Thymus (tissue), 11 donors: ENCODE measurements at regions not wholly inside any gene's neighbourhood (a gene's known extent, or its start where the extent isn't known, plus 50 kb on each side); places are given as distances from the start of the nearest gene placed in this dataset.

Experiments used
- DNase-seq, 9 donors: peaks; one replicate each; pipeline ENCODE4 v3.0.0-alpha.2; 2013; ENCODE audit warnings: low spot score in 9 of 9, low read depth in 6 of 9, missing footprints in 1 of 9
- H3K27ac ChIP-seq, 2 donors: one replicate each; pipeline ENCODE4 v1.5.1; 2013; ENCODE audit warnings: control low read depth in 1 of 2, low read depth in 1 of 2, low read length in 1 of 2, mild to moderate bottlenecking in 1 of 2, moderate library complexity in 1 of 2
- H3K27me3 ChIP-seq, 2 donors: one replicate each; pipeline ENCODE4 v1.5.1; 2013; ENCODE audit warnings: low read length in 1 of 2; ENCODE audit not compliant: control insufficient read depth in 2 of 2, insufficient read depth in 1 of 2
- H3K36me3 ChIP-seq, 2 donors: one replicate each; pipeline ENCODE4 v1.5.1; 2013; ENCODE audit warnings: low read length in 1 of 2, mild to moderate bottlenecking in 1 of 2, moderate library complexity in 1 of 2; ENCODE audit not compliant: control insufficient read depth in 2 of 2, insufficient read depth in 2 of 2
- H3K4me1 ChIP-seq, 2 donors: one replicate each; pipeline ENCODE4 v1.5.1; 2013; ENCODE audit warnings: low read length in 2 of 2; ENCODE audit not compliant: control insufficient read depth in 2 of 2, insufficient read depth in 2 of 2
- H3K4me3 ChIP-seq, 2 donors: one replicate each; pipeline ENCODE4 v1.5.1; 2013; ENCODE audit warnings: low read length in 2 of 2, control low read depth in 1 of 2, mild to moderate bottlenecking in 1 of 2
- H3K9me3 ChIP-seq, 2 donors: one replicate each; pipeline ENCODE4 v1.5.1; 2013; ENCODE audit warnings: low read length in 1 of 2, mild to moderate bottlenecking in 1 of 2; ENCODE audit not compliant: control insufficient read depth in 2 of 2, insufficient read depth in 1 of 2
- WGBS: extraction: QIAGEN DNeasy Blood & Tissue Kit; methylation state at CpG from one replicate; pipeline ENCODE4 v1.1.7; 2013; 5-methylcytosine and 5-hydroxymethylcytosine counted together
- donor health status: healthy.

GRCh38 chr2:81872006-81872405 is 1567.5 kb upstream of the LRRTM1 start:
- no peaks in the 10 kb centered on the region for H3K4me1 ChIP-seq
- no peak for DNase-seq
- WGBS, result 99% methylated on average over 1 of the region's 1 CpG
- H3K27me3 ChIP-seq, result no peaks in the 10 kb centered on the region
- no peak overlapping the region for H3K27ac ChIP-seq
- no peaks in the 10 kb centered on the region for H3K9me3 ChIP-seq
- H3K36me3 ChIP-seq, result no peaks in the 10 kb centered on the region
- H3K4me3 ChIP-seq, result no peak overlapping the region

GRCh38 chr2:81870119-81870518 is 1565.6 kb upstream of the LRRTM1 start:
- no peaks in the 10 kb centered on the region for H3K4me1 ChIP-seq
- WGBS, result 92% methylated on average over 1 of the region's 1 CpG
- no peaks in the 10 kb centered on the region for H3K27me3 ChIP-seq
- no peak overlapping the region for H3K4me3 ChIP-seq
- H3K27ac ChIP-seq, result no peak overlapping the region
- H3K36me3 ChIP-seq, result no peaks in the 10 kb centered on the region
- no peaks in the 10 kb centered on the region for H3K9me3 ChIP-seq
- no peak for DNase-seq

- H3K36me3 ChIP-seq, result no peaks in the 10 kb centered on the region
- no peaks in the 10 kb centered on the region for H3K4me1 ChIP-seq
- no peak for DNase-seq
- no peak overlapping the region for H3K4me3 ChIP-seq
- H3K27ac ChIP-seq, result no peak overlapping the region
- no peaks in the 10 kb centered on the region for H3K9me3 ChIP-seq
- WGBS, result 24% methylated on average over 3 of the region's 3 CpGs
- H3K27me3 ChIP-seq, result no peaks in the 10 kb centered on the region
These were observed 1554.4 kb upstream of the LRRTM1 start for GRCh38 chr2:81858998-81859397.

GRCh38 chr2:81853341-81853740 is 1548.8 kb upstream of the LRRTM1 start:
- WGBS, result 93% methylated on average over 2 of the region's 2 CpGs
- DNase-seq, result no peak
- Histone ChIP-seq H3K9me3 (peaks cover 0 to 3% of the 10 kb centered on the region in 2 donors), H3K4me3 (no peak overlapping the region), H3K4me1 (no peaks in the 10 kb centered on the region), H3K36me3 (no peaks in the 10 kb centered on the region), H3K27me3 (no peaks in the 10 kb centered on the region), H3K27ac (no peak overlapping the region)

- no peaks in the 10 kb centered on the region for H3K27me3 ChIP-seq
- no peaks in the 10 kb centered on the region for H3K4me1 ChIP-seq
- H3K36me3 ChIP-seq, result no peaks in the 10 kb centered on the region
- no peak overlapping the region for H3K27ac ChIP-seq
- no peak overlapping the region for H3K4me3 ChIP-seq
- no peak for DNase-seq
- WGBS, result 97% methylated on average over 2 of the region's 2 CpGs
- peaks cover 0 to 3% of the 10 kb centered on the region in 2 donors for H3K9me3 ChIP-seq
These were observed 1548.1 kb upstream of the LRRTM1 start for GRCh38 chr2:81852651-81853050.

- H3K4me3 ChIP-seq, result no peak overlapping the region
- no peaks in the 10 kb centered on the region for H3K36me3 ChIP-seq
- H3K27ac ChIP-seq, result no peak overlapping the region
- H3K27me3 ChIP-seq, result no peaks in the 10 kb centered on the region
- H3K9me3 ChIP-seq, result peaks cover 0 to 4% of the 10 kb centered on the region in 2 donors
- no peaks in the 10 kb centered on the region for H3K4me1 ChIP-seq
- no peak for DNase-seq
- WGBS, result 85% methylated on average over 2 of the region's 2 CpGs
These were observed 1535.2 kb upstream of the LRRTM1 start for GRCh38 chr2:81839780-81840179.

GRCh38 chr2:81835321-81836000 is 1530.9 kb upstream of the LRRTM1 start:
- DNase-seq, result no peak
- H3K36me3 ChIP-seq, result no peaks in the 10 kb centered on the region
- no peak overlapping the region for H3K4me3 ChIP-seq
- no peaks in the 10 kb centered on the region for H3K27me3 ChIP-seq
- H3K4me1 ChIP-seq, result no peaks in the 10 kb centered on the region
- 93% methylated on average over 2 of the region's 2 CpGs for WGBS
- H3K27ac ChIP-seq, result no peak overlapping the region
- H3K9me3 ChIP-seq, result peaks cover 0 to 11% of the 10 kb centered on the region in 2 donors

- Histone ChIP-seq H3K27me3 (no peaks in the 10 kb centered on the region), H3K36me3 (no peaks in the 10 kb centered on the region), H3K27ac (no peak overlapping the region), H3K4me3 (no peak overlapping the region), H3K9me3 (no peaks in the 10 kb centered on the region), H3K4me1 (no peaks in the 10 kb centered on the region)
- DNase-seq, result no peak
- WGBS, result 91% methylated on average over 3 of the region's 3 CpGs
These were observed 1482.3 kb upstream of the LRRTM1 start for GRCh38 chr2:81786811-81787210.

GRCh38 chr2:81767187-81767912 is 1462.8 kb upstream of the LRRTM1 start:
- Histone ChIP-seq H3K36me3 (no peaks in the 10 kb centered on the region), H3K4me1 (no peaks in the 10 kb centered on the region), H3K4me3 (no peak overlapping the region), H3K27ac (no peak overlapping the region), H3K27me3 (no peaks in the 10 kb centered on the region), H3K9me3 (peaks cover 2 to 6% of the 10 kb centered on the region in 2 donors)
- 92% methylated on average over 5 of the region's 5 CpGs for WGBS
- no peak for DNase-seq
